HG03103 (cell line): ENCODE measurements at regions not wholly inside any gene's neighbourhood (a gene's known extent, or its start where the extent isn't known, plus 50 kb on each side); places are given as distances from the start of the nearest gene placed in this dataset.
"Not testable (repeated sequence)": the region's sequence is repeated elsewhere in the genome, so short reads cannot be mapped to it uniquely, and the experiment has no call there.

Experiments
- ATAC-seq: cut with Tn5 transposase; IDR thresholded peaks from one replicate; pipeline ENCODE4 v1.9.1; 2021; ENCODE audit warnings: low read depth; ENCODE audit not compliant: unreplicated experiment

- ATAC-seq, result not testable (repeated sequence)
These were observed 136.0 kb downstream of the OTOP1 start for GRCh38 chr4:4090720-4091119.

GRCh38 chr4:4092159-4092558, 134.6 kb downstream of the OTOP1 start:
- ATAC-seq, result not testable (repeated sequence)

GRCh38 chr4:4099610-4100009, 127.1 kb downstream of the OTOP1 start:
- not testable (repeated sequence) for ATAC-seq

- not testable (repeated sequence) for ATAC-seq
These were observed 119.8 kb downstream of the OTOP1 start for GRCh38 chr4:4106923-4107322.

- ATAC-seq, result not testable (repeated sequence)
These were observed 119.2 kb downstream of the OTOP1 start for GRCh38 chr4:4107411-4108107.

- ATAC-seq, result not testable (repeated sequence)
These were observed 111.3 kb downstream of the OTOP1 start for GRCh38 chr4:4115381-4115780.

GRCh38 chr4:4116901-4117300, 109.8 kb downstream of the OTOP1 start:
- ATAC-seq, result not testable (repeated sequence)

GRCh38 chr4:4134368-4134767, 92.4 kb downstream of the OTOP1 start:
- ATAC-seq, result not testable (repeated sequence)

GRCh38 chr4:4136621-4137020, 90.1 kb downstream of the OTOP1 start:
- not testable (repeated sequence) for ATAC-seq
